RWPE2 (cell line): ENCODE measurements at regions not wholly inside any gene's neighbourhood (a gene's known extent, or its start where the extent isn't known, plus 50 kb on each side); places are given as distances from the start of the nearest gene placed in this dataset.

Experiments
- ATAC-seq: fragments of 200-7000 bp; cut with Tn5 transposase; 3 replicates; pipeline ENCODE4 v1.9.1; 2021; ENCODE audit warnings: low read depth
- DNase-seq: peaks from one replicate; pipeline ENCODE4 v3.0.0-alpha.2; 2020; ENCODE audit warnings: low spot score
- H3K27ac ChIP-seq: fragments of 450-650 bp; 2 replicates; pipeline ENCODE4 v1.5.1; 2017; ENCODE audit warnings: mild to moderate bottlenecking; ENCODE audit not compliant: poor library complexity, severe bottlenecking
- H3K27me3 ChIP-seq: fragments of 250-450 bp; sonication (Bioruptor Pico); 2 replicates; pipeline ENCODE4 v1.5.1; 2021; ENCODE audit warnings: mild to moderate bottlenecking, moderate library complexity; ENCODE audit not compliant: insufficient read depth, poor library complexity, severe bottlenecking
- H3K36me3 ChIP-seq: fragments of 250-450 bp; sonication (Bioruptor Pico); 2 replicates; pipeline ENCODE4 v1.5.1; 2020; ENCODE audit warnings: low read depth, mild to moderate bottlenecking, moderate library complexity
- H3K4me1 ChIP-seq: fragments of 250-450 bp; sonication (Bioruptor Pico); 2 replicates; pipeline ENCODE4 v1.5.1; 2021; ENCODE audit warnings: mild to moderate bottlenecking, moderate library complexity; ENCODE audit not compliant: insufficient read depth, poor library complexity, severe bottlenecking
- H3K4me3 ChIP-seq: fragments of 250-450 bp; sonication (Bioruptor Pico); 2 replicates; pipeline ENCODE4 v1.5.1; 2021; ENCODE audit warnings: mild to moderate bottlenecking, moderate library complexity; ENCODE audit not compliant: severe bottlenecking
- H3K9me3 ChIP-seq: fragments of 250-450 bp; sonication (Bioruptor Pico); 2 replicates; pipeline ENCODE4 v1.5.1; 2021; ENCODE audit warnings: mild to moderate bottlenecking, moderate library complexity; ENCODE audit not compliant: severe bottlenecking
- CTCF ChIP-seq: fragments of 450-650 bp; IDR thresholded peaks from one replicate; pipeline ENCODE4 v1.5.1; 2017; ENCODE audit warnings: mild to moderate bottlenecking, moderate library complexity; ENCODE audit not compliant: poor library complexity, severe bottlenecking

GRCh38 chr14:85948153-85948552, 418.2 kb downstream of the FLRT2 start:
- Histone ChIP-seq H3K9me3 (no peaks in the 10 kb centered on the region), H3K4me3 (no peak overlapping the region), H3K36me3 (no peaks in the 10 kb centered on the region), H3K4me1 (no peaks in the 10 kb centered on the region), H3K27ac (no peak overlapping the region), H3K27me3 (no peaks in the 10 kb centered on the region)
- TF ChIP-seq CTCF, result no peak
- DNase-seq (no peak), ATAC-seq (no peak)

DNA sequence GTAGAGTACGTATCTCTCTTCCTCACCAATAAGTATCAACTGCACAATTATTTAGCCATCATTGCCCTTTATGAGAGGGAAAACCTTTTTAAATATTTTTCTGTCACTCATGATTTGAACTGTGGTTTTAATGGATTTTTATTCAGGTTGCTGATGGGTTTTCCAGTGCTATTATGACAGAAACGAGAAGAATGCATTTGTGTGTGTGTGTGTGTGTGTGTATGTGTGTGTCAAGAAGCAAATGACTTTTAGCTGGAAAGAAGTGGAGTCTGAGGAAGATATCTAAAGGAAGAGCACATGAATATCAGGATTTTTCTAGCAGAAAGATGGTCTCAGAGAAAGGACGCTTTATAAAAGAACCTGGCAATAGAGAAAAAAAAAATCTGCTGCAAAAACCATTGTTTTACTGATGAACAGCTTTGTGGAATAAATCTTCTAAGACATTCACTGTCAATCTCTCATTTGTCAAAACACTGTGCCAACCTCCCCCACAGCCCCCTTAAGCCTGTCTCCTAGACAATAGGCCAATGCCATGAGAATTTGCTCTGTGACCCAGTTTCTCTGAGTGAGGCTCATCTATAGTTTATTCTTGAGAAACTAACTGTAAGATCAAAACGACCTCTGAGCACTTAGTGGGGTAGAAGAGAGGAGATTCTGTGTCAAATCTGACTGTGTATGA, 417.7 kb downstream of the FLRT2 start:
- Histone ChIP-seq H3K4me1 (no peaks in the 10 kb centered on the region), H3K36me3 (no peaks in the 10 kb centered on the region), H3K4me3 (no peak overlapping the region), H3K9me3 (no peaks in the 10 kb centered on the region), H3K27ac (no peak overlapping the region), H3K27me3 (no peaks in the 10 kb centered on the region)
- DNase-seq (no peak), ATAC-seq (no peak)
- TF ChIP-seq CTCF, result no peak

DNA sequence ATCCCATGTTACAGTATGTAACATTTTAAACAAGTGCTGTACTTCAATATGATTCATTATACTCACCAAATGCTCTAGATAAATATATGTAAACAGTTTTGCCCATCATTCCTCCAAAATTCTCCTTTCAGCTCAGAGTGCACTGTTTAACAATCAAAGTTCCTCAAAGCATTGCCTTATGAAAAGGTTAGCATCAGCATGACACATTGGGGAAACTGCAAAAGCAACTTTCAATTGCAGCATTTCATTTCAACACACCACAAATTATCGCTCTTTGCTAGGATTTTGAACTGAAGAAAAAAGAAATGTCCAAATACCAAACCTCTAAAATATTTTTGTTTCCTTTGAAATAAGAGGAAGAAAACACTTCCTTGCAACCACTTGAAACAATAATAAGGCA, 413.2 kb downstream of the FLRT2 start:
- Histone ChIP-seq H3K36me3 (no peaks in the 10 kb centered on the region), H3K27me3 (no peaks in the 10 kb centered on the region), H3K4me3 (no peak overlapping the region), H3K9me3 (no peaks in the 10 kb centered on the region), H3K4me1 (peaks cover 4% of the 10 kb centered on the region), H3K27ac (no peak overlapping the region)
- ATAC-seq (no peak), DNase-seq (no peak)
- no peak for TF ChIP-seq CTCF

- Histone ChIP-seq H3K4me3 (peak overlapping the region; percentile 33), H3K27me3 (no peaks in the 10 kb centered on the region), H3K27ac (no peak overlapping the region), H3K9me3 (no peaks in the 10 kb centered on the region), H3K4me1 (no peaks in the 10 kb centered on the region), H3K36me3 (no peaks in the 10 kb centered on the region)
- no peak for TF ChIP-seq CTCF
- ATAC-seq (peak; percentile 57; the same call in 2 of the 3 replicates), DNase-seq (no peak)
Observed at GRCh38 chr14:85934886-85935254, 404.9 kb downstream of the FLRT2 start.

DNA sequence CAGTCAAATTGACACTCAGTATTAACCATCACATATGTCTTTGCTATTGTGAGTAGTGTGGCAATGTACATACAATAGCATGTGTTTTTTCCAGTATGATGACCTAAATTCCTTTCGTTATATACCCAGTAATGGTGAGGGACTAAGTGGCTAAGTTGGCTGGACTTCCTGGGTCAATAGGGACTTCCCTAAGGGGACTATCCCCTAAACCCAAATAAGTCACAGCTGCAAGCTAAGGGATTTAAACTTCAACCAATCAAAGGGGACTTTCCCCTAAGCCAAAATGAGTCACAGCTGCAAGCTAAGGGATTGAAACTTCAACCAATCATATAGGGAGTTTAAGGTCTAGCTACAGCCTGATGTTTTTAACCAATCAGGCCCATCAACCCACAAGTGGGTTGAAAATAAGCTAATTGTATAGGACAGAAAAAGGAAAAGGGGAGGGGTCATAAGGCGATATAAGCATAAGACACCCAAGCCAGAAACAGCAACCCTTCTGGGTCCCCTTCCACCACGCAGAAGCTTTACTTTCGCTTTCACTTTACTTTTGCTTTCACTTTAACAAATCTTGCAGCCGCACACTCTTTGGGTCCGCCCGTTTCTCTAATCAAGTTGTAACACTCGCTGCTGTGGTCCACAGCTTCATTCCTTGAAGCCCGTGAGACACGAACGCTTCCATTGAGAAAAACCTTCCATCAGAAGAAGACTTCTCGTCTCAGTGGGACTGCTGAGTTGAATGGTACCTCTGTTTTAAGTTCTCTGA, 404.4 kb downstream of the FLRT2 start:
- ATAC-seq (peak; percentile 65), DNase-seq (no peak)
- no peaks in the 10 kb centered on the region for H3K9me3 ChIP-seq
- no peaks in the 10 kb centered on the region for H3K36me3 ChIP-seq
- TF ChIP-seq CTCF, result no peak
- peak overlapping the region; percentile 33 for H3K4me3 ChIP-seq
- no peaks in the 10 kb centered on the region for H3K27me3 ChIP-seq
- H3K4me1 ChIP-seq, result no peaks in the 10 kb centered on the region
- H3K27ac ChIP-seq, result no peak overlapping the region
